Motor neuron (in vitro differentiated cells): ENCODE measurements at regions not wholly inside any gene's neighbourhood (a gene's known extent, or its start where the extent isn't known, plus 50 kb on each side); places are given as distances from the start of the nearest gene placed in this dataset.

ENCODE experiments used
- ATAC-seq, 8 experiments: fragments of 200-7000 bp; cut with Tn5 transposase; replicated peaks in 6 of 8; 2 replicates each; pipeline ENCODE4 v1.8.0; 2021; ENCODE audit warnings: mild to moderate bottlenecking in 8 of 8, moderate library complexity in 8 of 8
- H3K27ac ChIP-seq, 2 donors: fragments of 250-450 bp; sonication (Bioruptor Pico); 2 replicates each; pipeline ENCODE4 v1.9.0; 2021; ENCODE audit warnings: antibody characterized with exemption in 2 of 2, mild to moderate bottlenecking in 2 of 2, moderate library complexity in 1 of 2
- H3K4me1 ChIP-seq, 2 donors: fragments of 250-450 bp; sonication (Bioruptor Pico); replicated peaks in 1 of 2; 2 replicates each; pipeline ENCODE4 v1.6.1; 2021; ENCODE audit warnings: antibody characterized with exemption in 2 of 2, mild to moderate bottlenecking in 2 of 2, moderate library complexity in 1 of 2
- H3K4me3 ChIP-seq, 5 donors: fragments of 250-450 bp; sonication (Bioruptor Pico); 2 replicates each; pipeline ENCODE4 v1.9.0; 2021; ENCODE audit warnings: antibody characterized with exemption in 5 of 5, mild to moderate bottlenecking in 5 of 5, moderate library complexity in 4 of 5
- WGBS, 10 experiments: fragments of 450-650 bp; shearing (Covaris generic); methylation state at CpG; one replicate each; pipeline ENCODE4 v1.0.0; 2022; 5-methylcytosine and 5-hydroxymethylcytosine counted together
- in situ Hi-C, 9 experiments: fragments of 400-800 bp; cut with MboI; loops; one replicate each; pipeline ENCODE4 v1.15.0; 2021; ENCODE audit warnings: low sequenced_read_pairs in 9 of 9, low pct_unique_long_range_greater_than_20kb in 2 of 9; ENCODE audit not compliant: unreplicated experiment in 9 of 9

DNA sequence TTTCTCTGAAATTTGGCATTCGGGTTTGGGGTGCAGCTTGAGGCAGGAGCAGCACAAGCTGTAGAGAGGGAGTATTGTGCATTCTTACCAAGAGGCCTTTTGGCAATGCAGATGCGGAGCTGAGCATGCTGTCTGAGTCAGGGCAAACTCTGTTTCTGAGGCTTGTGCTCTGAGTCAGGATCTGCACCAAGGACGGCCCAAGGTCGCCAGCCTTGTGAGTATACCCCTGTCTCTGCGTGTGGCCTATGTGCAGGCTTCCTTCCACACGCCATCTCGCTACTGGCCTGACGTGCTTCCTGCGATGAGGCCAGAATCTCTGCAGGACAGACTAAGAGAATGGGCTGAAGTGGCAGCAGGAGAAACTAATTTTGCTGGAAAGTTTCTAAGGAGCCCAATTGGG is 83.8 kb upstream of the ROPN1 start:
- Histone ChIP-seq H3K27ac (no peak overlapping the region), H3K4me1 (peaks cover 0 to 11% of the 10 kb centered on the region in 2 donors), H3K4me3 (no peak overlapping the region)
- peak in 7 of 8 experiments; percentile 48 to 72 (median 58) for ATAC-seq
- 56 to 100% (median 93%) methylated on average over 2 to 7 of the region's 9 CpGs; no CpG with 5 or more reads in 2 of the 10 experiments for WGBS, 10 experiments
- in situ Hi-C loops: no loop called here

DNA sequence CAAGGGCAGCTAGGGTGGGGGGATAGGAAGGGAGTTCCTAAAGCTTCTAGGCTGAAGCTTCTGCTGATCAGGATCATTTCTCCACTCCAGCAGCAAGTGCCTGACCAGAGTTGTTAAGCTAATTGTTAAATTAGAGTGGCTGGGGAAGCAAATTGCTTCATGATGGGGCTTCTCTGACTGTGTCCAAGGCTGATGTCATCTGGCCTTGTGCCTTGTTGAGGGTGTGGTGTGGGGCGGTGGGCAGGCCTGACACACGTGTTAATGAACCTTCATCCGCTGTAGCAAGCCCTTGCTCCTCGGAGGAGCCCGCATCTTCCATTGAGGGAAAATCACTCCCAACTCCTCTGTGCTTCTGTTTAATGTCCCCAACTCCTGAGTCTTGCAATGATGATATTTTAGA is 84.3 kb upstream of the ROPN1 start:
- in situ Hi-C loops: no loop called here
- WGBS, 10 experiments: 8 to 83% (median 58%) methylated on average over 1 to 4 of the region's 5 CpGs; no CpG with 5 or more reads in 6 of the 10 experiments
- peak in 7 of 8 experiments; percentile 42 to 87 (median 79) for ATAC-seq
- Histone ChIP-seq H3K27ac (no peak overlapping the region), H3K4me1 (peaks cover 0 to 11% of the 10 kb centered on the region in 2 donors), H3K4me3 (no peak overlapping the region)

DNA sequence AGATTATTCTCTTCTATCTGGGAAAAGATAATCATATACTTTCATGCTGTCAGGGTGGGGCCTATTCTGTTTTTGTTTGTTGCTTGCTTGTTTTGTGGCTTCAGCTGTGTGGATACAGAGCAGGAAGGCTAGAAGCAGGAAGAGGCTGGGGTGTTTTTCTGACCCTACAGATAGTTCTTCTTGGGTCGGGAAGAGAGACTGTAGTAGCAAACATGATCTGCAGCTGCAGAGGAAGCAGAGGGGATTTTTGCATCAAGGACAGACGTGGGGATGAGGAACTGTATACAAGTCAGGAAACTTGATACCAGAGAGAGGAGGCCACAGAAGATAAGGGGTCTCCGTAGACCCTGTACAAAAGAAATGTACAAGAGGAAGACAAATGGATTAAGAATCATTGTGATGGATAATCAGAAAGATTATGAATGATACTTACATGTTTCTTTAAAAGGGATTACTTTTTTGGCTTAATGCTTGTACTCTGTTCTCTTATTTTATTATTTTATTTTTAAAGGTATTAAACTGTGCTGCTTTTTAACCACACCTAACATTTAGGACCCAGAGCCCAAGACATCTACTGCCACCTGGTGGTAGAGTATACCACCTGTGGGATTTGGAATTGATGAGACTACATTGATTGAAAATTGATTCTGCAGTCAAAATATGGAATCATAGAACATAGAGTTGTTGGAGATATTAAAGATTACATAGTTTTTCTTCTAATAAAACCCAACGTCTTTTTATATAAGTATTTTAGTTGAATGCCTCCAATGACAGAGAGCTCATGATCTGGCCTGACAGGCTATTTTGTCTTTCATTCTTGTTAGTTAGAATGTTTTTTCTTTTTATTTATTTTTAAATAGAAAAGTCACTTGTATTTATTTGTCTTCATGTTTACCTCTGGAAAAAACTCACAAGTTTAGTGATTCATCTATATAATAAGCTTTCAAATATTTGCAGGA is 87.3 kb upstream of the ROPN1 start:
- in situ Hi-C loops: no loop called here
- no peak overlapping the region for H3K27ac ChIP-seq
- no peak overlapping the region for H3K4me3 ChIP-seq
- 0 to 55% (median 17%) methylated on average over 1 to 4 of the region's 4 CpGs; no CpG with 5 or more reads in 3 of the 10 experiments for WGBS, 10 experiments
- ATAC-seq: peak in 5 of 8 experiments; percentile 10 to 52 (median 24)
- H3K4me1 ChIP-seq: peaks cover 0 to 11% of the 10 kb centered on the region in 2 donors

DNA sequence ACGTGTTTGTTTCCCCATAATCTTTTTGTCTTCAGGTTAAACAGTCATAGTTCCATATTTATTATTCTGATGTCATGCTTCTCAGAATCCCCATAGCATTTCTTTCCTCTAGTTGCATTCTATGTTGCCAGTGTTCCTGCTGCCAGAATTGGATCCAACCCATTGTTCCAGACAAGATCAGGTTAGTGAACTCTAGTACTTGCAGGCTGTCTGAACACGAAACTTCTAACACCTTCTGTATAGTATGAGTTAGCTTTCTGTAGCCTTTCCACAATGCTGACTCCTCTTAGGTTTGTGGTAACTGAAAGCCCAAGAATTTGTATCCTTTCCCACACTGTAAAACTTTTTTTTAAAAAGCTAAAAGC is 88.0 kb upstream of the ROPN1 start:
- ATAC-seq: no peak

DNA sequence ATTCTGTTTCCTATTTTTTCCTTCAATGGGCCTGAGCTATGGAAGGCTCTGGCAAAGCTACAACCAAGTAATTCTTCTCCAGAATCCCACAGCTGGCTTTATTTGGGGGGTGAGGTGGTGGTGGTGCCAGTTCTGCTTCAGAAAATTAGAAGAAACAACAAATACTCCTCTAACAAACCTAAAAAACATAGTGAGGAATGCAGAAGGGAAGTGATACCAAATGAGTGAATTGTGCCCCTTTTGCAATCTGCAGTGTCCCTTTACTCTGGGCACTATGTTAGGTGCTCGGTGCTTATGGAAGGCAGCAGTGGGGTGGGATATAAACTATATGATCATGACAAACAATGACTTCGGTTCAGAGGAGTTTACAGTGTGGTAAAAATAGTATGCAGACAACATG is 90.4 kb upstream of the ROPN1 start:
- no peak overlapping the region for H3K4me3 ChIP-seq
- in situ Hi-C loops: no loop called here
- WGBS, 10 experiments: 61 to 100% (median 86%) methylated on average over 1 to 2 of the region's 2 CpGs; no CpG with 5 or more reads in 3 of the 10 experiments
- ATAC-seq: no peak
- H3K27ac ChIP-seq: no peak overlapping the region
- no peaks in the 10 kb centered on the region for H3K4me1 ChIP-seq

More for the DNA sequence above, 88.0 kb upstream of the ROPN1 start:
- in situ Hi-C loops: no loop called here
- 49 to 100% (median 88%) methylated on average over 1 to 2 of the region's 2 CpGs; no CpG with 5 or more reads in 1 of the 10 experiments for WGBS, 10 experiments
- Histone ChIP-seq H3K27ac (no peak overlapping the region), H3K4me3 (no peak overlapping the region), H3K4me1 (peaks cover 0 to 7% of the 10 kb centered on the region in 2 donors)

DNA sequence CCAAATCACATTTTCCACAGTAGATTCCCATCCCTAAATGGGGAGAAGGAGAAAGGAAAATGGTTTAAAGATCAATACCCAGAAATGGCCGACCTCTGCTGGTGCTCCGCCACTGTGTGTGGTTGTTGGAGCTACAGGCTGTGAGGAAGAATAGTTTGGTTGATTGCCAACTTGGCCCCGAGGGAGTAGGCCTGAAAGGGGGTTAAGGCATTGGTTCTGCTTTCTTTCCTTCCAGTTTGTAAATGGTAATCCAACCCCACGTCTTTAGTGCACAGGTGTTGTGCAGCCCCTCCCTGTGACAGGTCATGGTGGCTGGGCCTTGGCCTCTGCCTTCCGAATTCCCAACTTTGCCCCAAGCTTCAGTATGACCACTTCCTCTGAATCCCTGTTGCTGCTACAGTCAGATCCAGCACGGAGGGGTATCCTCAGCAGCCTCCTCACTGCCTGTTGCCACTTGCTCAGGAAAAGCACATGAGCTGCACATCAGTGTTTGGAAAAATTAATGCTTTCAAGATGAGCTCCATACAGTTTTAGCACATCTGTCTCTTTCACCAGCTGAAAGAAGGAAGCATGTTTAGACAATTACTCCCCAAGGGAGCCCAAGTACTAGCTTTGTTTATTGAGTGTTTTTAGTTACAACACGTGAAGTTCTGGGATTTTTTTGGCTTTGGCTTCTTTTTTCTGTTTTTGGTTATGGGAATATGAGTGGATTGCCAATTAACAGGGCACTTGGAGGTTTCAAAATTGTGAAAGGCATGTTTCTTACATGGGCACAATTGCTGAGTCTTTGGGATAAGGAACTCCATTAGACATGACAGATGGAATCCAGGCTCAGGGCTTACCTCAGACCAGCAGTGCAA is 92.3 kb upstream of the ROPN1 start:
- H3K4me3 ChIP-seq: no peak overlapping the region
- H3K27ac ChIP-seq: no peak overlapping the region
- in situ Hi-C loops: no loop called here
- no peaks in the 10 kb centered on the region for H3K4me1 ChIP-seq
- ATAC-seq: peak in 2 of 8 experiments; percentile 21
- WGBS, 10 experiments: 3 to 100% (median 27%) methylated on average over 1 to 5 of the region's 7 CpGs; no CpG with 5 or more reads in 4 of the 10 experiments

DNA sequence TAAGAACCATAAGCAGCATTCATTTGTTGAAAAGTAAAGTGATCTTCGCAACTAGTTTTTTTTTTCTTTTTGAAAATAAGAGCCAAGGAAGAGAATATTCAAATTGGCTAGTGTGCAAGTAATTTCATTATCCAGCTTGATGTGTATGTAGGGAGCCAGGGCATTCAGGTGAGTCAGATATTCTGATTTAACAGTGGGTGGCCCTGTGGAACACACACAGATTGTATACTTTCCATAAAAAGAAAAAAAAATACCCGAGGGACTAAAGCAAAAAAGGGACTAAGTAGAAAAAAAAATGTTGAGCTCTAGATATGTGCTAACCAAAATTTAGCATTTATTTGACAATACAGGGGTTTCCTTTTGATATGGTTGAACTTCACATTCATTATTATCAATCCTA is 96.9 kb upstream of the ROPN1 start:
- no peak overlapping the region for H3K27ac ChIP-seq
- WGBS, 10 experiments: 46 to 100% (median 70%) methylated on average over 1 to 2 of the region's 2 CpGs; no CpG with 5 or more reads in 2 of the 10 experiments
- in situ Hi-C loops: no loop called here

DNA sequence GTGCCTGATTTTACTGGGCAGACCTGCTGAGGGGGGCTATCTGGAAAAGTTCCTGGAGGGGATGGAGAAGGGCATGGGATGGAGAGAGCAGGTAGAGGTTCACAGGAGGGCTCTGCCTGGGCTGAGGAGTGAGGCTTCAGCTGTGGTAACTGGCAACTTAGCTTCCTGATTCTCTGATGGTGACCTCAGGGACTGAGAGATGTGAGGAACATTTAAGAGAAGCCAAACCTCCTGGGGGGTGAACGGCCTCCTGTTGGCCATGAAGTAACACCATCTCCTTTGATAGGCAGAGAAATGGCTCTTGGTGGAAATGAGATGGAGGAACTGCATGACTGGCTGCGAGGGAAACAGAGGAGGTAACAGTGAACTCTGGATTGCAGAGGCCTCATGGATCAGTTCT is 97.3 kb upstream of the ROPN1 start:
- H3K4me3 ChIP-seq: no peak overlapping the region
- ATAC-seq: no peak
- in situ Hi-C loops: no loop called here
- H3K27ac ChIP-seq: no peak overlapping the region
- WGBS, 10 experiments: 0 to 93% (median 83%) methylated on average over 1 to 2 of the region's 2 CpGs; no CpG with 5 or more reads in 3 of the 10 experiments
- H3K4me1 ChIP-seq: peaks cover 4 to 16% of the 10 kb centered on the region in 2 donors

More for the DNA sequence above, 96.9 kb upstream of the ROPN1 start:
- Histone ChIP-seq H3K4me3 (no peak overlapping the region), H3K4me1 (peaks cover 4 to 16% of the 10 kb centered on the region in 2 donors)
- peak in 1 of 8 experiments; percentile 40 for ATAC-seq

DNA sequence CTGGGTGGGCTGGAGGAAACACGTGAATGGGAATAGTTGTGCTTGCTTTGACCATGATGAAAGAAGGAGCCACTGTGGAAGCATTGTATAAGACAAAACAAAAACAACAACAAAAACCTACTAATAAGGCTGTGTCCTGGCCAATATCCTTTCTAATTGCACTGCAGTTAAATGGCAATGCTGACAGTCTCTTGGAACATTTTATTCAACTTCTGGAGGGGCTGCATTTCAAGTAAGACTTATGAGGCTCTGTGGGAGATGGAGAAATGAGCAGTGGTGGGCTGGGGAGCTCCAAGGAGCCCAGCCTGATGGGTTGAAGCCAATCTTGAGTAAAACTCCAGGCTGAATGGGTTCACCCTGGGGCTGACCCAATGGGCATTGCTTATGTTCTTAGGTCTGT is 99.8 kb upstream of the ROPN1 start:
- no peak for ATAC-seq
- H3K4me1 ChIP-seq: peaks cover 4 to 20% of the 10 kb centered on the region in 2 donors
- WGBS, 10 experiments: 40 to 100% (median 83%) methylated on average over 1 of the region's 1 CpG; no CpG with 5 or more reads in 5 of the 10 experiments
- no peak overlapping the region for H3K4me3 ChIP-seq
- in situ Hi-C loops: no loop called here
- no peak overlapping the region for H3K27ac ChIP-seq

DNA sequence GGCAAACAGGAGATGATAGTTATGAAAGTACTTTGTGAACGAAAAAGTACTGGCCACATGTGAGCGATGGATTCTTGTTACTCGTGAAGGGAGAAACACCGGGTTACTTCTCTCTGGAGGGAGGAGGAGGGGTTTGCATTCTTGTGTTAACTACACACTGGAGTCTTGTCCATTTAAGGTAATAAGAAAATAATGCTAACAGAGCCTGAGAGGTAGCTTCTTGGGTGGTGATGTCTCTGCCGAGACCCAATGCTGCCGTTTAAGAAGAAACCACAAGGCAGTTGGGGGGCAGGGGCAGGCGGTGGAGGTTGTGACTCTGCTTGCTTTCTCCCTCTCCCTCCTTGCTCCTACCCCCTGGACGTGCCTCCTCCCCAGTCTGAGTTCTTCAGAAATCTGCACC is 100.9 kb upstream of the ROPN1 start:
- peak in 2 of 8 experiments; percentile 41 to 46 for ATAC-seq
- H3K4me1 ChIP-seq: peaks cover 10 to 21% of the 10 kb centered on the region in 2 donors
- WGBS, 10 experiments: 14 to 100% (median 64%) methylated on average over 1 to 7 of the region's 8 CpGs; no CpG with 5 or more reads in 3 of the 10 experiments
- H3K4me3 ChIP-seq: no peak overlapping the region
- in situ Hi-C loops: no loop called here
- H3K27ac ChIP-seq: no peak overlapping the region

DNA sequence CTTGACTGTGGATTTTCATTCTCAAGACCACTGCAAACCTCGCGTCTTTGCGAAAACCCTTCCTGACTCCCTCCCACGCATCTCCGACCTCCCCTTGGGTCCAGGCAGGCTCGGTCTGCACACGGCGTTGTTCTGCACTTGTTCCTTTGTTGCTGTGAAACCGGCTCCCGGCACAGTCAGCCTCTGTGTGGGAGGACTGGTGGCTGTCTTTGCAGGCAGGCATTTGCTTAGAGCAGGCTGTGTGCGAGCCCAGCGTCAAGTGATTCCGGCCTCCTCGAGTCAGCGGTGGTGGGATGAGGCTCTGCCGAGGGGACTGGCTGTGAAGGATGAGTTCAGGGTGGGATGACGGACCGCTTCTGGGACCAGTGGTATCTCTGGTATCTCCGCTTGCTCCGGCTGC is 102.6 kb upstream of the ROPN1 start:
- H3K4me1 ChIP-seq: peaks cover 17 to 29% of the 10 kb centered on the region in 2 donors
- in situ Hi-C loops: no loop called here
- H3K27ac ChIP-seq: no peak overlapping the region
- WGBS, 10 experiments: 80 to 100% (median 92%) methylated on average over 1 to 13 of the region's 20 CpGs; no CpG with 5 or more reads in 1 of the 10 experiments
- no peak overlapping the region for H3K4me3 ChIP-seq
- peak in 4 of 8 experiments; percentile 24 to 57 (median 39) for ATAC-seq

DNA sequence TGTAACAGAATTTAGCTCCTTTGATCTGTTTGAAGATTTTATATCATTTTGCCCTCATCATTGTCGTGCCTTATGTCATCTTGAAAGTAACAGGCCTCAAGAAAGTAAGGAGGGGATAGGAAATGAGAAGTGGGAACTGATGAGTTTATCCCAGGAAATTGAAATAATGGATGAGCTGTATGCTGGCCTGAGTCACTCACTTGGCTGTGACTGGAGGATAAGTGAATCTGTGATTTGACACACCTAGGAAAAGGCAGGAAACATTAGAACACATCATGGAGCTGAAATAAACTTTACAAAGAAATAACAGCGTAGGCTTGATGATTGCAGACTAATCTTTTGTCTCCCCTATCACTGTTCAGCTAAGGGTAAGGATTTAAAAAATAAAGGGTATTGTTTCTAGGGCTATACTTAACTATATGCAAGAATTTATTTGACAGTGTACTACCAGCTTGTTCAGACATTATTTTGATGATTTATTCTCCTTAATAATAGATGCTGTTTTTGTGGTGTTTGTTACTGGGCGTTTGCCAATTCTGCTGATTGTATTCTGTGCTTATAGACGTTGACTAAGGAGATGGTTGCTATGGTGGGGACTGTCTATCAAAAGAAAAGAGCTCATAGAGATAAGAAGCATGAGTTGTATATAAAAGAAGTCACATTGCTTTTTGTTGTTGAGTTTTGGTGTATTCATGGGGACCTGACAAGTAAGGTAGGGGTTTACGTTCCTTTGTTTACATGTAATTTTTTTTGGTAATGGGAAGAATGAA is 105.6 kb upstream of the ROPN1 start:
- no peak overlapping the region for H3K27ac ChIP-seq
- H3K4me3 ChIP-seq: no peak overlapping the region
- H3K4me1 ChIP-seq: peaks cover 13 to 18% of the 10 kb centered on the region in 2 donors
- WGBS, 10 experiments: 0 to 100% (median 48%) methylated on average over 1 to 5 of the region's 5 CpGs
- ATAC-seq: peak in 7 of 8 experiments; percentile 38 to 83 (median 77)
- in situ Hi-C loops: no loop called here
